Body of pancreas (tissue), 4 donors: ENCODE measurements at regions not wholly inside any gene's neighbourhood (a gene's known extent, or its start where the extent isn't known, plus 50 kb on each side); places are given as distances from the start of the nearest gene placed in this dataset.
"Not testable (repeated sequence)": the region's sequence is repeated elsewhere in the genome, so short reads cannot be mapped to it uniquely, and the experiment has no call there.

Experiments
- ATAC-seq: fragments of 150-250 bp; one replicate; pipeline ENCODE4 v1.9.1; 2016
- DNase-seq, 4 donors: peaks; one replicate each; pipeline ENCODE4 v3.0.0-alpha.2; 2019
- H3K27ac ChIP-seq, 4 donors: fragments of 200-600 bp; sonication (generic); 1 replicate in 3 of 4; 2 replicates in 1 of 4; pipeline versions ENCODE4 v1.5.1 to v1.6.1; 2016 to 2019; ENCODE audit warnings: mild to moderate bottlenecking in 1 of 4, mixed read lengths in 1 of 4, moderate library complexity in 1 of 4
- H3K27me3 ChIP-seq, 2 donors: fragments of 200-600 bp; sonication (generic); one replicate each; pipeline ENCODE4 v1.6.0; 2016; ENCODE audit warnings: mild to moderate bottlenecking in 1 of 2
- H3K36me3 ChIP-seq, 2 donors: fragments of 200-600 bp; sonication (generic); replicated peaks in 1 of 2; 2 replicates each; pipeline ENCODE4 v1.5.1; 2016; ENCODE audit warnings: low read depth in 2 of 2; ENCODE audit not compliant: insufficient read depth in 1 of 2
- H3K4me1 ChIP-seq: fragments of 200-600 bp; sonication (generic); one replicate; pipeline ENCODE4 v1.6.0; 2016
- H3K4me3 ChIP-seq, 2 donors: fragments of 200-600 bp; sonication (generic); 1 replicate in 1 of 2; 2 replicates in 1 of 2; pipeline ENCODE4 v1.5.1; 2016 to 2019
- H3K9me3 ChIP-seq, 3 donors: fragments of 200-600 bp; sonication (generic); 1 replicate in 2 of 3; 2 replicates in 1 of 3; pipeline ENCODE4 v1.5.1; 2016
- POLR2A ChIP-seq, 3 donors: fragments of 450-650 bp; IDR thresholded peaks; one replicate each; pipeline ENCODE4 v1.6.1; 2016; ENCODE audit warnings: antibody characterized with exemption in 3 of 3, mild to moderate bottlenecking in 2 of 3
- WGBS, 2 donors: methylation state at CpG; one replicate each; pipeline ENCODE4 v1.1.5; 2017; 5-methylcytosine and 5-hydroxymethylcytosine counted together
- intact Hi-C: fragments of 100-400 bp; cut with DNase I; formaldehyde crosslinking; loops from one replicate; pipeline ENCODE4 v1.15.1; 2023
- TF ChIP-seq, protein P1 (sequence below), 7 experiments: fragments of 450-650 bp in 4 of 7; fragments of 200-600 bp in 3 of 7; sonication (generic) in 3 of 7; IDR thresholded peaks; one replicate each; pipeline ENCODE4 v1.5.1; 2016 to 2019; ENCODE audit warnings: antibody characterized with exemption in 7 of 7

DNA sequence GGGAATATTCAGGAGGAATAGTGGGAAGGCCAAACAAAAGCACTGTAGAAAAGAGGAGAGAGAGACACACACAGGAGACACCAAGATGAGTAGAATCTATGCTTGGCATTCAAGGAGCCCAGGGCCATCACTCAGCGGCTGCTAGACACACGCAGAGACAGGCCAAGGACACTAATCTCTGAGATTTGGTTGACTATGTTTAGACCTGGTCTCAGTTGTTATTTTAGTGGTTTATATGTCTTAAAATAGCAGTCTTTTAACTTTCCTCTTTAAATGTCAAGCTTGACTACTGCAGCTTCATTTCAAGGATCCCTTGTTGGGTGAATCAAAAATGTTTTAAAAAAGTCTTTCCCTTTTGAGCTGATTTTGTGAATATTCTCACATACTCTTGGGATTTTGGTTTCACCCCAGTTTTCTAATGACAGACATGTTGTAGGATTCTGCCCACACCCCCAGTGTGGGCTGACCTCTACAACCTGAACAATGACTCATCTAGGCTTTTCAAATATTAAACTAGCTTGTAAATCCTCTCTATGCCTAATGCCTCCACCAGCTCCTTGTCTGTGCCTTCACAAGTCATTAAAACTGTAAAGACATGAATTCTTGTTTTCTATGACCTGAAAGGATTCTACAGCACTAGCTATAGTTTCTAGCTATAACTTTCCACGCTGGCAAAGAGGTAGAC, 142.7 kb upstream of the EXOC2 start:
- 87 to 90% methylated on average over 3 of the region's 3 CpGs for WGBS, 2 donors
- no peak for ATAC-seq
- H3K9me3 ChIP-seq: no peaks in the 10 kb centered on the region

DNA sequence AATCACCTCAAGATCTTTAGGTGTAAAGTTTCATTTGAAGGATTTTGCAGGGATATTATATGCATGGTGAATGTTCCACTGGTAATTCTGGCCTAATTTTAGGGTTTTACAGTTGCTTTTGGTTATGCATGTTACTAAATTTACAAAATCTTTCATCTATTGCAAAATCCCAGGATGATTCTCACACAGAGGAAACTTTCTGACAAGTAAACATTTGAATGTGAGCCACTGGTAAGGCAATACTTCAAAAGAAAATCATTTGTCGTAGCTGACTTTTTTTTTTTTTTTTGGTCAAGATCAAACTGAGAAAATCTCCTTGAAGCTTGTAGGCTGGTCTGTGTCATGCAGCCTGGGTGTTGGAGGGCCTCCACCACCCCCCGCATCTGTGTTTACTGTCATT, 141.9 kb upstream of the EXOC2 start:
- no peak overlapping the region for H3K4me3 ChIP-seq
- H3K27ac ChIP-seq: no peak overlapping the region
- no peaks in the 10 kb centered on the region for H3K27me3 ChIP-seq
- no peaks in the 10 kb centered on the region for H3K4me1 ChIP-seq
- no peak for TF ChIP-seq POLR2A (IDR thresholded peaks at IDR 0.05)
- TF ChIP-seq, protein P1, sequence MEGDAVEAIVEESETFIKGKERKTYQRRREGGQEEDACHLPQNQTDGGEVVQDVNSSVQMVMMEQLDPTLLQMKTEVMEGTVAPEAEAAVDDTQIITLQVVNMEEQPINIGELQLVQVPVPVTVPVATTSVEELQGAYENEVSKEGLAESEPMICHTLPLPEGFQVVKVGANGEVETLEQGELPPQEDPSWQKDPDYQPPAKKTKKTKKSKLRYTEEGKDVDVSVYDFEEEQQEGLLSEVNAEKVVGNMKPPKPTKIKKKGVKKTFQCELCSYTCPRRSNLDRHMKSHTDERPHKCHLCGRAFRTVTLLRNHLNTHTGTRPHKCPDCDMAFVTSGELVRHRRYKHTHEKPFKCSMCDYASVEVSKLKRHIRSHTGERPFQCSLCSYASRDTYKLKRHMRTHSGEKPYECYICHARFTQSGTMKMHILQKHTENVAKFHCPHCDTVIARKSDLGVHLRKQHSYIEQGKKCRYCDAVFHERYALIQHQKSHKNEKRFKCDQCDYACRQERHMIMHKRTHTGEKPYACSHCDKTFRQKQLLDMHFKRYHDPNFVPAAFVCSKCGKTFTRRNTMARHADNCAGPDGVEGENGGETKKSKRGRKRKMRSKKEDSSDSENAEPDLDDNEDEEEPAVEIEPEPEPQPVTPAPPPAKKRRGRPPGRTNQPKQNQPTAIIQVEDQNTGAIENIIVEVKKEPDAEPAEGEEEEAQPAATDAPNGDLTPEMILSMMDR (IDR thresholded peaks at IDR 0.05): no peak
- intact Hi-C loops: no loop called here
- WGBS, 2 donors: 80 to 89% methylated on average over 2 of the region's 2 CpGs
- no peaks in the 10 kb centered on the region for H3K9me3 ChIP-seq
- no peak for ATAC-seq
- H3K36me3 ChIP-seq: no peaks in the 10 kb centered on the region
- DNase-seq: no peak

More for the DNA sequence above, 142.7 kb upstream of the EXOC2 start:
- intact Hi-C loops: no loop called here
- Histone ChIP-seq H3K4me3 (no peak overlapping the region), H3K36me3 (no peaks in the 10 kb centered on the region), H3K27ac (no peak overlapping the region), H3K27me3 (no peaks in the 10 kb centered on the region), H3K4me1 (no peaks in the 10 kb centered on the region)
- DNase-seq: no peak
- TF ChIP-seq, protein P1 (IDR thresholded peaks at IDR 0.05): no peak
- TF ChIP-seq POLR2A (IDR thresholded peaks at IDR 0.05): no peak

DNA sequence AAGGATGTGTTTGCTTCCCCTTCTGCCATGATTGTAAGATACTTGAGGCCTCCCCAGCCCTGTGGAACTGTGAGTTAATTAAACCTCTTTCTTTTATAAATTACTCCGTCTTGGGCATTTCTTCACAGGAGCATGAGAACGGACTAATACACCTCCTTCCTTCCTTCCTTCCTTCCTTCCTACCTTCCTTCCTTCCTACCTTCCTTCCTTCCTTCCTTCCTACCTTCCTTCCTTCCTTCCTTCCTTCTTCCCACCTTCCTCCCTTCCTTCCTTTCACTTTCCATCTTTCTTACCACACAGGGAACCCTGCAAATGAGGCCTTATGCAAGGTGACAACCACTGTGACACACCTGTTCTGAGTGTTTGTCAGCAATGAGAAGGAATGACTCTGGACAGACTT, 141.3 kb upstream of the EXOC2 start:
- intact Hi-C loops: no loop called here
- Histone ChIP-seq H3K27ac (no peak overlapping the region), H3K36me3 (no peaks in the 10 kb centered on the region), H3K9me3 (no peaks in the 10 kb centered on the region), H3K4me3 (no peak overlapping the region), H3K4me1 (no peaks in the 10 kb centered on the region), H3K27me3 (no peaks in the 10 kb centered on the region)
- DNase-seq (no peak), ATAC-seq (no peak)
- WGBS, 2 donors: 53 to 95% methylated on average over 2 of the region's 2 CpGs
- TF ChIP-seq POLR2A (IDR thresholded peaks at IDR 0.05): no peak
- TF ChIP-seq, protein P1 (IDR thresholded peaks at IDR 0.05): no peak

DNA sequence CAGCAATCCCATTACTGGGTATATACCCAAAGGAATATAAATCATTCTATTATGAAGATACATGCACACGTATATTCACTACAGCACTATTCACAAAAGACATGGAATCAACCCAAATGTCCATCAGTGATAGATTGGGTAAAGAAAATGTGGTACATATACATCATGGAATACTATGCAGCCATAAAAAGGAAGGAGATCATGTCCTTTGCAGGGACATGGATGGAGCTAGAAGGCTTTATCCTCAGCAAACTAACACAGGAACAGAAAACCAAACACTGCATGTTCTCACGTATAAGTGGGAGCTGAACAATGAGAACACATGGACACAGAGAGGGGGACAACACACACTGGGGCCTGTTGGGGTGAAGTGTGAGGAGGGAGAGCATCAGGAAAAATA, 139.9 kb upstream of the EXOC2 start:
- ATAC-seq, DNase-seq, H3K27me3 ChIP-seq, intact Hi-C loops, H3K4me3 ChIP-seq, H3K4me1 ChIP-seq, H3K27ac ChIP-seq, H3K9me3 ChIP-seq, H3K36me3 ChIP-seq: not testable (repeated sequence)
- 88% methylated on average over 2 of the region's 2 CpGs for WGBS, 2 donors

DNA sequence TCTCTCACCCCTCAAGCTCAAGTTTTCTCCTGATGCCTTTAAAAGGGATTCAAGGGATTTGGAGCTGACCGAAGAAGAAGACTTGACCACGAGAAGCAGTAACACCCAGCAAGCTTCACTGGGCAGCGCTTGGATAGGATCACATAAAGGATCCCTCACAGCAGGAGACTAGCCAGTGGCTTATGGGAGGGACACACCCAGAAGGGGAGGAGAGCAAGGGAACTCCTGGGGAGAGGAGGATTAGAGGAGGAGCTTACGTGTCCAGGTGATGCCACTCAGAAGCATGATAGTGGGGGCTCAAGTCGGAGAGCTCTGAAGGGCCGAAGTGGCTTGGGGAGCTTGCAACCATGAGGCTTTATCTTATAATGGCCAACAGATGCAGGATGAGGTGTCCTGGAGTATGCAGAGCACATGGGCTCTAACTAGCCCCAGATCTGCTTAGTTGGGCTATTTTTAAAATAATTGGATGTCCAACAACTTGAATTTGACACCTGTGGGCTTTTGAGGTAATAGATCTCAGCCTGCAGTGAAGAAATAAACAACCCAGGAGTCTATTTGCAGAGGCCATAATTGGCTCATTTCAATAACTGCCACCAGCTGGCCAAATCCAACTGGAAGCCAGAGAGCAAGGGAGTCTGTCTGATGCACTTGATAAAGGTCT, 137.9 kb upstream of the EXOC2 start:
- Histone ChIP-seq H3K27me3 (no peaks in the 10 kb centered on the region), H3K4me3 (no peak overlapping the region), H3K9me3 (no peaks in the 10 kb centered on the region), H3K27ac (no peak overlapping the region), H3K36me3 (no peaks in the 10 kb centered on the region), H3K4me1 (no peaks in the 10 kb centered on the region)
- intact Hi-C loops: no loop called here
- ATAC-seq (no peak), DNase-seq (no peak)
- TF ChIP-seq, protein P1 (IDR thresholded peaks at IDR 0.05): no peak
- TF ChIP-seq POLR2A (IDR thresholded peaks at IDR 0.05): no peak
- WGBS, 2 donors: 92 to 93% methylated on average over 6 of the region's 6 CpGs
